ENCODE measurements at regions not wholly inside any gene's neighbourhood (a gene's known extent, or its start where the extent isn't known, plus 50 kb on each side); places are given as distances from the start of the nearest gene placed in this dataset.

DNA sequence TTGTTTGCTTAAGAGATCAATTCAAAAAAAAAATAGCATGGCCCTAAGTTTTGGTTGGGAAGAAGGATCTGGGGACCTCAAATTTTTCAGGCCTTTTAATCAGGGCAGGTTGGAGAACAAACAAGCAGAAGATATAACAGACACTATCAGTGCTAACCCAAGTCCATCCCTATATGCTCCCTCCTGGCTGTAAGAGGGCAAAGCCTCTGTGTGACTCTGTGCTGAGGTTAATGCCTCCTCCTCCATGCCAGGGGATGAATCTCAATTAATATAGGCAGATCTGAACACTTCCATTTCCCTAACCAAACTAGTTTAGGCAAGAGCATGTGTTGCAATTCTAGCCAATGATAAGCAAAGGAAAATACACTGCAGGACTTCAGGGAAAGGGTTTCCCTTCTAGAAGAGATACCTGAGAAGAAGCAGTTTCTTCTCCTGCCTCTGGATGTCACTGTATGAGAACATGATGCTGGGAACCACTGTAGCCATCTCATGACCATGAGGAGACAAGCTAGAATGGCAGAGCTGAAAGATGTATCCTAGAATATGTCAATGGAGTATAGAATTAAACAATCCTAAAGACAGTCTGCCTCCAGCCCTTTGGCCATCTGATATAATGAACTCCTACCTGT is 76.0 kb downstream of the CHD9NB start:
- TF ChIP-seq, protein P1, sequence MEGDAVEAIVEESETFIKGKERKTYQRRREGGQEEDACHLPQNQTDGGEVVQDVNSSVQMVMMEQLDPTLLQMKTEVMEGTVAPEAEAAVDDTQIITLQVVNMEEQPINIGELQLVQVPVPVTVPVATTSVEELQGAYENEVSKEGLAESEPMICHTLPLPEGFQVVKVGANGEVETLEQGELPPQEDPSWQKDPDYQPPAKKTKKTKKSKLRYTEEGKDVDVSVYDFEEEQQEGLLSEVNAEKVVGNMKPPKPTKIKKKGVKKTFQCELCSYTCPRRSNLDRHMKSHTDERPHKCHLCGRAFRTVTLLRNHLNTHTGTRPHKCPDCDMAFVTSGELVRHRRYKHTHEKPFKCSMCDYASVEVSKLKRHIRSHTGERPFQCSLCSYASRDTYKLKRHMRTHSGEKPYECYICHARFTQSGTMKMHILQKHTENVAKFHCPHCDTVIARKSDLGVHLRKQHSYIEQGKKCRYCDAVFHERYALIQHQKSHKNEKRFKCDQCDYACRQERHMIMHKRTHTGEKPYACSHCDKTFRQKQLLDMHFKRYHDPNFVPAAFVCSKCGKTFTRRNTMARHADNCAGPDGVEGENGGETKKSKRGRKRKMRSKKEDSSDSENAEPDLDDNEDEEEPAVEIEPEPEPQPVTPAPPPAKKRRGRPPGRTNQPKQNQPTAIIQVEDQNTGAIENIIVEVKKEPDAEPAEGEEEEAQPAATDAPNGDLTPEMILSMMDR (IDR thresholded peaks at IDR 0.05) = peak; percentile 57
- no peak for TF ChIP-seq ZFX (IDR thresholded peaks at IDR 0.05; ENCODE audit: borderline replicate concordance)
- H3K27ac ChIP-seq = no peak overlapping the region

DNA sequence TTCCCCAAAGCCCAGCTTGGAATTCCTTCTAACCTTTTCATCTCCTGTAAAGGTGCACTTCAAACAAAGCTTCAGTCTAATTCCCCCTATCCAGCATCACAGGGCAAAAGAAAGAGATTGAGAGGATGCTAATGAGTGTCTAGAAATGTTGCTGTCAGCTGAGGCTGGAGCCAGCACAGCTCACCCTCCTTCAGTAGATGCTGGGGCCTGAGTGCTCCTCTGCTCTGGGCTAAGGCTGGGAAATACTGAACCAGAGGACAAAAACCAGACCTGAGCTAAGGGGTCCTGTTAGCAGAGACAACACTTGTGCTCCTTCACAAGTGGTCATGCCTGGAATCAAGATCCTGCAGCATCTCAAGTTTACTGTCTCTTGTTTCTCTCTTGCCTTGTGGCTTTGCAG is 85.0 kb downstream of the CHD9NB start:
- no peak overlapping the region for H3K27ac ChIP-seq
- TF ChIP-seq, protein P1 (IDR thresholded peaks at IDR 0.05) = no peak
- TF ChIP-seq ZFX (IDR thresholded peaks at IDR 0.05; ENCODE audit: borderline replicate concordance) = no peak

DNA sequence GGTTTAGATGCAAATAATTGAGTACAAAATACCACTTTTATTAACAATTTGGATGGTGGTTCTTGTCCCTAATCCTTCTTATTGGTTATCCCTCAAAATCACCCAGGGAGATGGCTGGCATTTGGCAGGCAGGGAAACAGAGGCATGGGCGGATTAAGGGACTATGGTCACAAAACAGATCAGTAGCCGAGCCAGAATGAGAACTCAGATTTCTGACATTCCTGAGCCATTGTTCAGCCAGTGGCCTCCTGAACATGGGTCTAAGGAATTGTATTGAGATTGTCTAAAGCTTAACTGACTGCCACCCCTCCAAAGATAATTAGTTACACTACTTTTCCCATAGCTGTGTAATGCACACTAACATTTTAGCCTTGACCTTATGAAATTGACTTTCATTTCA is 88.4 kb downstream of the CHD9NB start:
- H3K27ac ChIP-seq = no peak overlapping the region
- TF ChIP-seq ZFX (IDR thresholded peaks at IDR 0.05; ENCODE audit: borderline replicate concordance) = no peak
- TF ChIP-seq, protein P1 (IDR thresholded peaks at IDR 0.05) = no peak

DNA sequence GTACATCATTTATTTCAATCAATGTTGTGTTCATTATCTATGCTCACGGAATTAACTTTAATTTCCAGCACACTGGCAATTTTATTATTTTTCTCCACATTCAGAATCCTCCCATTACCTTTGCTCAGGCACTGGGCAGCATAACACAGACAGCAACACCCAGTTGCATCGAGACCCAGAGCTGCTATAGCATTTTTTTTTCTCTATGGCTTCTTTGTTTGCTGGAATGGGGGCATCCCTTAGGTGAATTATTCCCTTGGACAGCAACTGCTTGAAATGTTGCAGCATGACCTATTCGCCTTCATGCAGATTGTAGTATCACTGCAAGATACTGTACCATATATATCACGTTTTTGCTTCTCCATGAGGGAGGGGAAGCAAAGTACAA is 88.8 kb downstream of the CHD9NB start:
- no peak for TF ChIP-seq ZFX (IDR thresholded peaks at IDR 0.05; ENCODE audit: borderline replicate concordance)
- TF ChIP-seq, protein P1 (IDR thresholded peaks at IDR 0.05) = no peak
- H3K27ac ChIP-seq = no peak overlapping the region

DNA sequence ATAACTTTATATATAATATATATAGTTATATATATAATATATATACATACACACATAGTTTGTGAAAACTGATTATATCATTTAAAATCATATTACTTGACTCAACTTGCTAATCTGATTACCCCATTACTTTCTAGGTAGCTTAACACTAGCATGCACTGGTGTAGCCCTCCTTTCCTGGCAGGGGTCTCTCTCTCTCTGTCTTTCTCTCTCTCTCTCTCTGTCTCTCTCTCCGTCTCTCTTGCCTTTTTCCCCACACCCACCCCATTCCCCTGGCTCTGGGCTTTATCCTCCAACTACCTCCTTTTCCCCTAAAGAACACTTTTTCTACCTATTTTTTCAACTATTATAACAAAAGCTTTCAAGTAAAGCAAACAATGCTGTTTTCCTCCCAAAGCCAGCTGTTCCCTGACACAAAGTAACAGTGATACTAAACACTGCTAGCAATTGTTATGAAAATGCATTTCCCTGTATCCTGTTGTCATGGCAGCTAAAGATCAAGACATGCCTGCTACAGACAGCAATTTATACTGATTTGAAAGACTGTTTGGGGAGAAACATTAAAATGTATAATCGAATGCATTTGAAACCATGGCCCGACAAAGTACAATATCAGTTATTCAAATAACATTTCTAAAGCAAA is 89.4 kb downstream of the CHD9NB start:
- no peak overlapping the region for H3K27ac ChIP-seq
- TF ChIP-seq, protein P1 (IDR thresholded peaks at IDR 0.05) = no peak
- no peak for TF ChIP-seq ZFX (IDR thresholded peaks at IDR 0.05; ENCODE audit: borderline replicate concordance)

DNA sequence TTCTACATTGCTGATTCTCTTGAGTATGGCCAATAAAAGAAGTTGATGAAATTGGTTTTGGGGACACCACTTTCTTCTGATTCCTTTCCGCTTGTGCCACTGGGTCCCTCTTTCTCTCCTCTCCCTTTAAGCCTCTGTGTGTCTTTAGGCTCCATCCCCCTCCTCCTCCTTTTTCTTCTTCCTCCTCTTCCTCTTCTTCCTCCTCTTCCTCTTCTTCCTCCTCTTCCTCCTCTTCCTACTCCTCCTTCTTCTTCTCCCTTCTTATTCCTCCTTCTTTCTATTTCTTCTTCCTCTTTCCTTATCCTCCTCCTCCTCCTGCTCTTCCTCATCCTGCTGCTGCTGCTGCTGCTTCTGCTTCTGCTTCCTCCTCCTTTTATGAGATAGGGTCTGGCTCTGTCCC is 93.7 kb downstream of the CHD9NB start:
- TF ChIP-seq ZFX (IDR thresholded peaks at IDR 0.05; ENCODE audit: borderline replicate concordance) = no peak
- TF ChIP-seq, protein P1 (IDR thresholded peaks at IDR 0.05) = no peak
- H3K27ac ChIP-seq = no peak overlapping the region

DNA sequence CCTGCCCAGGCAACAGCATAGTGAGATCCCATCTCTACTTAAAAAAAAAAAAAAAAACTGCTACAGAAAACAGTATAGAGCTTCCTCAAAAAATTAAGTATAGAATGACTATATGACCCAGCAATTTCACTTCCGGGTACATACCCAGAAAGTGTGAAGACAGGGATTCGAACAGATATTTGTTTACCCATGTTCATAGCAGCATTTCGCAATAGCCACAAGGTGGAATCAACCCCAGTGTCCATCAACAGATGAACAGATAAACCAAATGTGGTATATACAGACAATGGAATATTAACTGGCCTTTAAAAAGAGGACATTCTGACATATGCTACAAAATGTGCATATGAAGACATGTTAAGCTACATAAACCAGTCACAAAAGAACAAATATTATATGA is 95.5 kb downstream of the CHD9NB start:
- H3K27ac ChIP-seq = no peak overlapping the region
- TF ChIP-seq ZFX (IDR thresholded peaks at IDR 0.05; ENCODE audit: borderline replicate concordance) = no peak
- TF ChIP-seq, protein P1 (IDR thresholded peaks at IDR 0.05) = no peak
